Colonic mucosa (tissue), 4 donors: ENCODE measurements at regions not wholly inside any gene's neighbourhood (a gene's known extent, or its start where the extent isn't known, plus 50 kb on each side); places are given as distances from the start of the nearest gene placed in this dataset.
"Not testable (repeated sequence)": the region's sequence is repeated elsewhere in the genome, so short reads cannot be mapped to it uniquely, and the experiment has no call there.

ENCODE experiments used
- DNase-seq: peaks from one replicate; pipeline ENCODE4 v3.0.0-alpha.2; 2020
- H3K27ac ChIP-seq: fragments of 200-600 bp; one replicate; pipeline ENCODE4 v1.8.0; 2021
- H3K27me3 ChIP-seq: fragments of 200-600 bp; one replicate; pipeline ENCODE4 v1.8.0; 2021
- H3K36me3 ChIP-seq: fragments of 200-600 bp; one replicate; pipeline ENCODE4 v1.8.0; 2021
- H3K4me1 ChIP-seq: fragments of 200-600 bp; one replicate; pipeline ENCODE4 v1.8.0; 2021; ENCODE audit warnings: mild to moderate bottlenecking
- H3K4me3 ChIP-seq: fragments of 200-600 bp; one replicate; pipeline ENCODE4 v1.8.0; 2021
- H3K9ac ChIP-seq, 2 donors: one replicate each; pipeline ENCODE4 v1.7.0; 2013; ENCODE audit warnings: control low read depth in 2 of 2, low read depth in 2 of 2, low read length in 2 of 2
- H3K9me3 ChIP-seq: fragments of 200-600 bp; one replicate; pipeline ENCODE4 v1.8.0; 2021
- CTCF ChIP-seq: fragments of 200-600 bp; IDR thresholded peaks from one replicate; pipeline ENCODE4 v1.8.0; 2022; ENCODE audit warnings: antibody characterized with exemption, mild to moderate bottlenecking
- intact Hi-C: fragments of 100-400 bp; cut with DNase I; formaldehyde crosslinking; loops from one replicate; pipeline ENCODE4 v1.14.1; 2022
- donor health status: healthy.
- donor health status: DM: no; HTN: no; CAD: no.
- donor health status: DM: no; HTN: no; CAD: no.

GRCh38 chr10:62492870-62493180 lies 118.7 kb downstream of the ZNF365 start:
- H3K9ac ChIP-seq: no peak overlapping the region
- no peaks in the 10 kb centered on the region for H3K9me3 ChIP-seq
- no peak overlapping the region for H3K4me3 ChIP-seq
- TF ChIP-seq CTCF: no peak
- no peak overlapping the region for H3K27ac ChIP-seq
- no peaks in the 10 kb centered on the region for H3K36me3 ChIP-seq
- H3K4me1 ChIP-seq: no peaks in the 10 kb centered on the region
- H3K27me3 ChIP-seq: no peaks in the 10 kb centered on the region
- intact Hi-C loops: loop anchor here (10.0 kb wide), 1 partner anchor 592 kb away; no protein-coding TSS in a partner anchor
- DNase-seq: no peak

GRCh38 chr10:62496925-62497324 lies 122.8 kb downstream of the ZNF365 start:
- no peak for TF ChIP-seq CTCF
- no peaks in the 10 kb centered on the region for H3K27me3 ChIP-seq
- intact Hi-C loops: loop anchor here (10.0 kb wide), 1 partner anchor 588 kb away; no protein-coding TSS in a partner anchor
- H3K36me3 ChIP-seq: no peaks in the 10 kb centered on the region
- no peak overlapping the region for H3K4me3 ChIP-seq
- H3K9ac ChIP-seq: no peak overlapping the region
- H3K27ac ChIP-seq: no peak overlapping the region
- no peaks in the 10 kb centered on the region for H3K9me3 ChIP-seq
- no peak for DNase-seq
- no peaks in the 10 kb centered on the region for H3K4me1 ChIP-seq

- no peak for DNase-seq
- no peaks in the 10 kb centered on the region for H3K27me3 ChIP-seq
- intact Hi-C loops: loop anchor here (10.0 kb wide), 1 partner anchor 587 kb away; no protein-coding TSS in a partner anchor
- no peaks in the 10 kb centered on the region for H3K4me1 ChIP-seq
- no peaks in the 10 kb centered on the region for H3K36me3 ChIP-seq
- H3K9me3 ChIP-seq: no peaks in the 10 kb centered on the region
- no peak overlapping the region for H3K9ac ChIP-seq
- H3K27ac ChIP-seq: no peak overlapping the region
- no peak overlapping the region for H3K4me3 ChIP-seq
- no peak for TF ChIP-seq CTCF
These were observed 124.1 kb downstream of the ZNF365 start for GRCh38 chr10:62498271-62498670.

- H3K27ac ChIP-seq, H3K4me1 ChIP-seq, H3K36me3 ChIP-seq, H3K9me3 ChIP-seq, DNase-seq, intact Hi-C loops, H3K27me3 ChIP-seq, H3K4me3 ChIP-seq, H3K9ac ChIP-seq: not testable (repeated sequence)
These were observed 125.9 kb downstream of the ZNF365 start for GRCh38 chr10:62500116-62500515.

GRCh38 chr10:62501547-62501946 lies 127.4 kb downstream of the ZNF365 start:
- H3K4me1 ChIP-seq: no peaks in the 10 kb centered on the region
- intact Hi-C loops: no loop called here
- no peaks in the 10 kb centered on the region for H3K27me3 ChIP-seq
- TF ChIP-seq CTCF: no peak
- H3K36me3 ChIP-seq: no peaks in the 10 kb centered on the region
- H3K9ac ChIP-seq: no peak overlapping the region
- no peak overlapping the region for H3K4me3 ChIP-seq
- no peaks in the 10 kb centered on the region for H3K9me3 ChIP-seq
- no peak overlapping the region for H3K27ac ChIP-seq
- no peak for DNase-seq

- no peaks in the 10 kb centered on the region for H3K4me1 ChIP-seq
- H3K36me3 ChIP-seq: no peaks in the 10 kb centered on the region
- no peak overlapping the region for H3K27ac ChIP-seq
- no peaks in the 10 kb centered on the region for H3K9me3 ChIP-seq
- no peak overlapping the region for H3K4me3 ChIP-seq
- TF ChIP-seq CTCF: no peak
- intact Hi-C loops: no loop called here
- H3K9ac ChIP-seq: no peak overlapping the region
- DNase-seq: no peak
- H3K27me3 ChIP-seq: no peaks in the 10 kb centered on the region
These were observed 128.9 kb downstream of the ZNF365 start for GRCh38 chr10:62502995-62503613.
